GM12873 (cell line): ENCODE measurements at regions not wholly inside any gene's neighbourhood (a gene's known extent, or its start where the extent isn't known, plus 50 kb on each side); places are given as distances from the start of the nearest gene placed in this dataset.

ENCODE experiments used
- CTCF ChIP-seq: IDR thresholded peaks from 2 replicates; pipeline ENCODE4 v1.5.1; 2012; ENCODE audit warnings: low read depth, mild to moderate bottlenecking, moderate library complexity, low read length, control low read depth; ENCODE audit not compliant: insufficient read depth; ENCODE audit errors: missing control alignments

- no peak for TF ChIP-seq CTCF
Observed at GRCh38 chr5:86997516-86997915, 270.2 kb upstream of the RASA1 start.

GRCh38 chr5:86999951-87000350 is 267.7 kb upstream of the RASA1 start:
- TF ChIP-seq CTCF, result no peak

GRCh38 chr5:87002485-87002884 is 265.2 kb upstream of the RASA1 start:
- no peak for TF ChIP-seq CTCF

GRCh38 chr5:87004101-87004500 is 263.6 kb upstream of the RASA1 start:
- TF ChIP-seq CTCF, result no peak

GRCh38 chr5:87007737-87008136 is 259.9 kb upstream of the RASA1 start:
- TF ChIP-seq CTCF, result no peak

- TF ChIP-seq CTCF, result no peak
Observed at GRCh38 chr5:87008751-87009560, 258.7 kb upstream of the RASA1 start.

GRCh38 chr5:87010736-87011135 is 256.9 kb upstream of the RASA1 start:
- TF ChIP-seq CTCF, result no peak
